Endothelial cell of umbilical vein (primary cell): ENCODE measurements at regions not wholly inside any gene's neighbourhood (a gene's known extent, or its start where the extent isn't known, plus 50 kb on each side); places are given as distances from the start of the nearest gene placed in this dataset.

Experiments
- BruUV-seq: library from RNA; stranded (reverse); fragments of 400-500 nt; replicated peaks from 2 replicates; lab custom pipeline; 2021; lab: Mats Ljungman, UMichigan
- CTCF ChIA-PET: fragments of 300-600, 350-600 bp; sonication (Branson Sonifier 250); formaldehyde crosslinking; loops from one replicate; lab custom pipeline; 2021; ENCODE audit warnings: antibody characterized with exemption, inconsistent platforms; lab: Charles Lee
- POLR2A ChIA-PET: fragments of 300-600, 350-600 bp; sonication (Branson Sonifier 250); formaldehyde crosslinking; loops from one replicate; lab custom pipeline; 2021; ENCODE audit warnings: antibody characterized with exemption, inconsistent platforms; lab: Charles Lee
- DNase-seq: peaks from one replicate; pipeline ENCODE4 v3.0.0-alpha.2; 2011; ENCODE audit warnings: low read depth, low spot score
- FAIRE-seq: peaks from 2 replicates; lab custom pipeline; 2011; peaks lifted over from hg19 to GRCh38; lab: Jason Lieb, UNC
- H2AFZ ChIP-seq: 2 replicates; pipeline ENCODE4 v1.6.0; 2012; ENCODE audit warnings: low read depth, low read length, control low read depth, inconsistent platforms
- H3K27ac ChIP-seq: 2 replicates; pipeline ENCODE4 v1.5.1; 2011; ENCODE audit warnings: low read depth, mild to moderate bottlenecking, control low read depth, low read length, moderate library complexity; ENCODE audit not compliant: insufficient read depth
- H3K27me3 ChIP-seq, 2 experiments: 2 replicates each; pipeline versions ENCODE4 v1.6.0 to v1.6.1; 2011; ENCODE audit warnings: low read length in 2 of 2, mixed read lengths in 1 of 2; ENCODE audit not compliant: control insufficient read depth in 2 of 2, insufficient read depth in 2 of 2
- H3K36me3 ChIP-seq, 2 experiments: 2 replicates in 1 of 2; 3 replicates in 1 of 2; pipeline ENCODE4 v1.5.1; 2011; ENCODE audit warnings: low read length in 2 of 2, mild to moderate bottlenecking in 1 of 2, moderate library complexity in 1 of 2; ENCODE audit not compliant: control insufficient read depth in 2 of 2, insufficient read depth in 2 of 2; ENCODE audit errors: extremely low read depth in 1 of 2
- H3K4me1 ChIP-seq: 3 replicates; pipeline ENCODE4 v1.5.1; 2011; ENCODE audit warnings: mild to moderate bottlenecking, low read length; ENCODE audit not compliant: control insufficient read depth, insufficient read depth; ENCODE audit errors: extremely low read depth
- H3K4me2 ChIP-seq: 2 replicates; pipeline ENCODE4 v1.6.1; 2011; ENCODE audit warnings: low read length, control low read depth, mixed read lengths; ENCODE audit not compliant: insufficient read depth
- H3K4me3 ChIP-seq, 3 experiments: fragments of 200-600 bp in 1 of 3; sonication (generic), shearing (Covaris generic) in 1 of 3; replicated peaks in 1 of 3; 2 replicates each; pipeline ENCODE4 v1.5.1; 2011 to 2016; ENCODE audit warnings: control low read depth in 3 of 3, low read length in 3 of 3, mild to moderate bottlenecking in 2 of 3, inconsistent platforms in 1 of 3, low read depth in 1 of 3, moderate library complexity in 1 of 3; ENCODE audit not compliant: insufficient read depth in 1 of 3
- H3K79me2 ChIP-seq: 2 replicates; pipeline ENCODE4 v1.6.0; 2012; ENCODE audit warnings: low read length, inconsistent platforms; ENCODE audit not compliant: control insufficient read depth, insufficient read depth
- H3K9ac ChIP-seq: replicated peaks from 2 replicates; pipeline ENCODE3; 2011; ENCODE audit warnings: low read length, control low read depth; ENCODE audit not compliant: insufficient read depth; ENCODE audit errors: extremely low read depth
- H3K9me1 ChIP-seq: replicated peaks from 3 replicates; pipeline ENCODE4 v1.6.0; 2011; ENCODE audit warnings: mild to moderate bottlenecking, low read length; ENCODE audit not compliant: control insufficient read depth, insufficient read depth; ENCODE audit errors: extremely low read depth
- H3K9me3 ChIP-seq: replicated peaks from 2 replicates; pipeline ENCODE4 v1.5.1; 2012; ENCODE audit warnings: low read length, inconsistent platforms; ENCODE audit not compliant: control insufficient read depth, insufficient read depth
- H4K20me1 ChIP-seq: replicated peaks from 2 replicates; pipeline ENCODE3; 2011; ENCODE audit warnings: mild to moderate bottlenecking, low read length; ENCODE audit not compliant: control insufficient read depth, insufficient read depth; ENCODE audit errors: extremely low read depth
- CTCF ChIP-seq, 2 donors: IDR thresholded peaks; 1 replicate in 1 of 2; 2 replicates in 1 of 2; pipeline ENCODE4 v1.5.1; 2011; ENCODE audit warnings: low read length in 2 of 2, mild to moderate bottlenecking in 2 of 2, moderate library complexity in 2 of 2, control low read depth in 1 of 2, inconsistent platforms in 1 of 2, low read depth in 1 of 2; ENCODE audit not compliant: insufficient read depth in 1 of 2; ENCODE audit errors: extremely low read depth in 1 of 2
- EZH2 ChIP-seq: IDR thresholded peaks from 2 replicates; pipeline ENCODE4 v1.6.1; 2012; ENCODE audit warnings: borderline replicate concordance, low read depth, mild to moderate bottlenecking, moderate library complexity, low read length, inconsistent platforms; ENCODE audit not compliant: severe bottlenecking
- FOS ChIP-seq: IDR thresholded peaks from 2 replicates; pipeline ENCODE4 v1.6.1; 2011; ENCODE audit warnings: mild to moderate bottlenecking, low read length, moderate library complexity, borderline replicate concordance; ENCODE audit not compliant: insufficient read depth
- GATA2 ChIP-seq: IDR thresholded peaks from 2 replicates; pipeline ENCODE4 v1.7.0; 2011; ENCODE audit warnings: low read depth, mild to moderate bottlenecking, moderate library complexity, mixed read lengths, low read length; ENCODE audit not compliant: insufficient read length, insufficient read depth
- JUN ChIP-seq: IDR thresholded peaks from 2 replicates; pipeline ENCODE4 v1.6.1; 2011; ENCODE audit warnings: borderline replicate concordance, low read depth; ENCODE audit not compliant: insufficient read length, insufficient read depth
- MAX ChIP-seq: IDR thresholded peaks from 2 replicates; pipeline ENCODE4 v1.6.1; 2011; ENCODE audit not compliant: insufficient read depth, insufficient read length
- MYC ChIP-seq: IDR thresholded peaks from one replicate; pipeline ENCODE4 v1.6.1; 2011; ENCODE audit warnings: mild to moderate bottlenecking, low read depth, low read length
- POLR2A ChIP-seq: IDR thresholded peaks from 2 replicates; pipeline ENCODE4 v1.6.1; 2012; ENCODE audit warnings: low read depth, mild to moderate bottlenecking, control low read depth, low read length
- POLR2AphosphoS5 ChIP-seq: IDR thresholded peaks from 2 replicates; pipeline ENCODE4 v1.6.1; 2012; ENCODE audit warnings: low read depth, mild to moderate bottlenecking, control low read depth, low read length, moderate library complexity; ENCODE audit not compliant: insufficient read depth
- dilution Hi-C: fragments of 300-500 bp; cut with MboI; formaldehyde crosslinking; loops from one replicate; pipeline ENCODE4 v1.15.0; 2019; ENCODE audit warnings: low sequenced_read_pairs; ENCODE audit not compliant: extremely low pct_ligation_motif_present
- intact Hi-C: fragments of 100-400 bp; cut with micrococcal nuclease; formaldehyde crosslinking; loops from one replicate; pipeline ENCODE4 v1.10.0; 2022

- TF ChIP-seq GATA2 (no peak), CTCF (IDR thresholded peaks at IDR 0.05; ENCODE audit: extremely low read depth in 1 of 2, insufficient read depth in 1 of 2, low read depth in 1 of 2, low read length in 2 of 2) (no peak), FOS (no peak), MYC (no peak), JUN (no peak), POLR2A (no peak), EZH2 (no peak), MAX (no peak), POLR2AphosphoS5 (no peak)
- Histone ChIP-seq H3K4me2 (no peak overlapping the region), H3K36me3 (no peaks in the 10 kb centered on the region), H2AFZ (no peak overlapping the region), H3K9me1 (no peaks in the 10 kb centered on the region), H3K9ac (no peak overlapping the region), H3K27me3 (no peaks in the 10 kb centered on the region), H3K27ac (no peak overlapping the region), H4K20me1 (no peaks in the 10 kb centered on the region), H3K9me3 (no peaks in the 10 kb centered on the region), H3K4me1 (no peaks in the 10 kb centered on the region), H3K4me3 (no peak overlapping the region), H3K79me2 (no peaks in the 10 kb centered on the region)
- BruUV-seq, result no TSS peak
- dilution Hi-C loops, result no loop called here
- no peak for DNase-seq
- POLR2A ChIA-PET, result no interaction called here
- CTCF ChIA-PET, result interaction anchor here (1.0 kb wide), 2 partner anchors 8 to 12 kb away, joined by 3 read pairs; no protein-coding TSS in a partner anchor
- no peak for FAIRE-seq
- intact Hi-C loops, result no loop called here
These were observed 67.7 kb upstream of the OSR1 start for GRCh38 chr2:19426144-19426543.
